ENCODE measurements at regions not wholly inside any gene's neighbourhood (a gene's known extent, or its start where the extent isn't known, plus 50 kb on each side); places are given as distances from the start of the nearest gene placed in this dataset.

GRCh38 chr3:68436619-68437401 is 495.5 kb downstream of the TAFA4 start:
- TF ChIP-seq CTCF (IDR thresholded peaks at IDR 0.05) (no peak), POLR2AphosphoS5 (IDR thresholded peaks at IDR 0.05) (no peak), POLR2A (IDR thresholded peaks at IDR 0.05; ENCODE audit: low read depth) (no peak)
